Right lobe of liver (tissue), 4 donors: ENCODE measurements at regions not wholly inside any gene's neighbourhood (a gene's known extent, or its start where the extent isn't known, plus 50 kb on each side); places are given as distances from the start of the nearest gene placed in this dataset.

Experiments
- CTCF ChIP-seq, 4 donors: fragments of 200-600 bp in 3 of 4; fragments of 450-650 bp in 1 of 4; IDR thresholded peaks; one replicate each; pipeline versions ENCODE4 v1.5.1 to v1.8.0; 2016 to 2022; ENCODE audit warnings: antibody characterized with exemption in 4 of 4, mild to moderate bottlenecking in 2 of 4
- POLR2A ChIP-seq: fragments of 450-650 bp; IDR thresholded peaks from one replicate; pipeline ENCODE4 v1.6.1; 2017; ENCODE audit warnings: antibody characterized with exemption, mild to moderate bottlenecking
- donor health status: DM: no; HTN: no; CAD: no.
- donor health status: DM: no; HTN: no; CAD: no.
- donor health status: DM: no; HTN: yes; CAD: no.

DNA sequence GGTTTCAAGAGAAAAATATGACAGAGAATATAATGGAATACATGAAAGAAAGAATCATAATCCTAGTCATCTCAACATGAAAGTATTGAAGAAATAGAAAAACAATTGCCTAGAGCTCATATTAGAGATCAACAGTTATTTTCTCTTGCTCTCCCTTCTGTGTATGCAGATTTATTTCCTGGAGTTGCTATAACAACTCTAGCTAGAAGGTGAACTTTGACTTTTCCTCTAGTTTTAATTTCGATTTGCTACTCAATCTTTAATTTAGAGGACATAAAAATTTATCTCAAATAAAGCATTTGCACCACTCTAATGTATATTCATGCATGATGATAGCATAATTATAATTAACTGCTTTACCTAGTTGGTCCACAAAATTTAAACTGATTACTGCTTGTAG lies 84.6 kb upstream of the PICALM start:
- TF ChIP-seq CTCF (IDR thresholded peaks at IDR 0.05) (no peak), POLR2A (no peak)
